HEK293 (cell line): ENCODE measurements at regions not wholly inside any gene's neighbourhood (a gene's known extent, or its start where the extent isn't known, plus 50 kb on each side); places are given as distances from the start of the nearest gene placed in this dataset.

Experiments used
- RBAK ChIP-seq: fragments of 450-650 bp; formaldehyde crosslinking; IDR thresholded peaks from 2 replicates; pipeline ENCODE4 v1.5.1; 2016; ENCODE audit warnings: missing biosample characterization, missing genetic modification characterization
- SP2 ChIP-seq: fragments of 450-650 bp; formaldehyde crosslinking; IDR thresholded peaks from 2 replicates; pipeline ENCODE4 v1.5.1; 2016; ENCODE audit warnings: missing biosample characterization, missing genetic modification characterization
- TCF7L2 ChIP-seq: IDR thresholded peaks from 2 replicates; pipeline ENCODE4 v1.6.1; 2011; ENCODE audit warnings: low read depth, mild to moderate bottlenecking, inconsistent platforms, low read length, moderate library complexity, borderline replicate concordance
- ZFHX2 ChIP-seq: fragments of 450-650 bp; formaldehyde crosslinking; conservative IDR thresholded peaks from 2 replicates; pipeline ENCODE4 v1.5.1; 2016; ENCODE audit warnings: missing biosample characterization, missing genetic modification characterization
- ZFP37 ChIP-seq: fragments of 450-650 bp; formaldehyde crosslinking; IDR thresholded peaks from 2 replicates; pipeline ENCODE4 v1.5.1; 2016; ENCODE audit warnings: missing biosample characterization, missing genetic modification characterization
- ZNF274 ChIP-seq, 2 experiments: fragments of 200-500 bp in 1 of 2; fragments of 450-650 bp in 1 of 2; sonication (Bioruptor generic) in 1 of 2; formaldehyde crosslinking in 1 of 2; IDR thresholded peaks; 2 replicates each; pipeline versions ENCODE4 v1.5.1 to v1.6.1; 2014 to 2016; ENCODE audit warnings: borderline replicate concordance in 1 of 2, inconsistent platforms in 1 of 2, low read length in 1 of 2, missing biosample characterization in 1 of 2, missing genetic modification characterization in 1 of 2
- ZNF350 ChIP-seq: fragments of 450-650 bp; formaldehyde crosslinking; IDR thresholded peaks from 2 replicates; pipeline ENCODE4 v1.5.0; 2017; ENCODE audit warnings: missing biosample characterization, mild to moderate bottlenecking, missing genetic modification characterization
- ZNF777 ChIP-seq: fragments of 450-650 bp; formaldehyde crosslinking; IDR thresholded peaks from 2 replicates; pipeline ENCODE4 v1.5.1; 2017; ENCODE audit warnings: missing biosample characterization, missing genetic modification characterization, borderline replicate concordance
- TF ChIP-seq, protein P1 (sequence below): IDR thresholded peaks from 2 replicates; pipeline ENCODE4 v1.6.1; 2011; ENCODE audit warnings: mild to moderate bottlenecking, low read depth, low read length, borderline replicate concordance
- TF ChIP-seq, protein P2 (sequence below): fragments of 450-650 bp; formaldehyde crosslinking; IDR thresholded peaks from 2 replicates; pipeline ENCODE4 v1.5.1; 2016; ENCODE audit warnings: missing biosample characterization, missing genetic modification characterization
- TF ChIP-seq, protein P3 (sequence below): fragments of 450-650 bp; formaldehyde crosslinking; conservative IDR thresholded peaks from 2 replicates; pipeline ENCODE4 v1.5.1; 2016; ENCODE audit warnings: low read depth, missing biosample characterization, missing genetic modification characterization
- TF ChIP-seq, protein P4 (sequence below): fragments of 450-650 bp; formaldehyde crosslinking; IDR thresholded peaks from 2 replicates; pipeline ENCODE4 v1.5.1; 2016; ENCODE audit warnings: missing biosample characterization, missing genetic modification characterization

DNA sequence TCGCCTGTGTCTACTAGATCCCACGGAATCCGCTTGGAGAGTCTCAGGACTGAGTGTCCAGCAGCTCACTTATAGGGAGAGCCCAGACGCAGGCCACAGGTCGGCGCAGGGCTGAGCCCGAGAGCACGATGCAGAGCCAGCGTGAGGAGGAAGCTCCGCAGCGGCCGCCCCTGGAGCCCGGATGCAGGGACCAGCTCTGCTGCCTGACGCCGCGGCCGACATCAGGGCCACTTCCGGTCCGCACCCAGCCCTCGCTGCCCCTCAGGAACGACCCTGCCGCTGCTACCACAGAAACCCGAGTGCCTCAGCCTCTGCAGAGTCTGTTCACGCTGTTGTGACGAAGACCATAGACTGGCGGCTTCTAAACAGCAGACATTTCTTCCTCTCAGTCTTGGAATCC is 275.8 kb upstream of the PPP2R2D start:
- TF ChIP-seq SP2 (tag by site-specific recombination) (no peak), RBAK (tag by site-specific recombination) (no peak), ZNF274 (IDR thresholded peaks at IDR 0.05; ENCODE audit: low read length) (no peak), ZNF274 (tag by site-specific recombination; IDR thresholded peaks at IDR 0.05; ENCODE audit: borderline replicate concordance) (no peak), ZNF350 (no peak), ZFP37 (tag by site-specific recombination) (no peak), ZNF777 (tag by site-specific recombination) (no peak), ZFHX2 (no peak), TCF7L2 (no peak)
- TF ChIP-seq, protein P1, sequence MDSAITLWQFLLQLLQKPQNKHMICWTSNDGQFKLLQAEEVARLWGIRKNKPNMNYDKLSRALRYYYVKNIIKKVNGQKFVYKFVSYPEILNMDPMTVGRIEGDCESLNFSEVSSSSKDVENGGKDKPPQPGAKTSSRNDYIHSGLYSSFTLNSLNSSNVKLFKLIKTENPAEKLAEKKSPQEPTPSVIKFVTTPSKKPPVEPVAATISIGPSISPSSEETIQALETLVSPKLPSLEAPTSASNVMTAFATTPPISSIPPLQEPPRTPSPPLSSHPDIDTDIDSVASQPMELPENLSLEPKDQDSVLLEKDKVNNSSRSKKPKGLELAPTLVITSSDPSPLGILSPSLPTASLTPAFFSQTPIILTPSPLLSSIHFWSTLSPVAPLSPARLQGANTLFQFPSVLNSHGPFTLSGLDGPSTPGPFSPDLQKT, result no peak
- TF ChIP-seq, protein P2, sequence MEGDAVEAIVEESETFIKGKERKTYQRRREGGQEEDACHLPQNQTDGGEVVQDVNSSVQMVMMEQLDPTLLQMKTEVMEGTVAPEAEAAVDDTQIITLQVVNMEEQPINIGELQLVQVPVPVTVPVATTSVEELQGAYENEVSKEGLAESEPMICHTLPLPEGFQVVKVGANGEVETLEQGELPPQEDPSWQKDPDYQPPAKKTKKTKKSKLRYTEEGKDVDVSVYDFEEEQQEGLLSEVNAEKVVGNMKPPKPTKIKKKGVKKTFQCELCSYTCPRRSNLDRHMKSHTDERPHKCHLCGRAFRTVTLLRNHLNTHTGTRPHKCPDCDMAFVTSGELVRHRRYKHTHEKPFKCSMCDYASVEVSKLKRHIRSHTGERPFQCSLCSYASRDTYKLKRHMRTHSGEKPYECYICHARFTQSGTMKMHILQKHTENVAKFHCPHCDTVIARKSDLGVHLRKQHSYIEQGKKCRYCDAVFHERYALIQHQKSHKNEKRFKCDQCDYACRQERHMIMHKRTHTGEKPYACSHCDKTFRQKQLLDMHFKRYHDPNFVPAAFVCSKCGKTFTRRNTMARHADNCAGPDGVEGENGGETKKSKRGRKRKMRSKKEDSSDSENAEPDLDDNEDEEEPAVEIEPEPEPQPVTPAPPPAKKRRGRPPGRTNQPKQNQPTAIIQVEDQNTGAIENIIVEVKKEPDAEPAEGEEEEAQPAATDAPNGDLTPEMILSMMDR, result no peak
- TF ChIP-seq, protein P3, sequence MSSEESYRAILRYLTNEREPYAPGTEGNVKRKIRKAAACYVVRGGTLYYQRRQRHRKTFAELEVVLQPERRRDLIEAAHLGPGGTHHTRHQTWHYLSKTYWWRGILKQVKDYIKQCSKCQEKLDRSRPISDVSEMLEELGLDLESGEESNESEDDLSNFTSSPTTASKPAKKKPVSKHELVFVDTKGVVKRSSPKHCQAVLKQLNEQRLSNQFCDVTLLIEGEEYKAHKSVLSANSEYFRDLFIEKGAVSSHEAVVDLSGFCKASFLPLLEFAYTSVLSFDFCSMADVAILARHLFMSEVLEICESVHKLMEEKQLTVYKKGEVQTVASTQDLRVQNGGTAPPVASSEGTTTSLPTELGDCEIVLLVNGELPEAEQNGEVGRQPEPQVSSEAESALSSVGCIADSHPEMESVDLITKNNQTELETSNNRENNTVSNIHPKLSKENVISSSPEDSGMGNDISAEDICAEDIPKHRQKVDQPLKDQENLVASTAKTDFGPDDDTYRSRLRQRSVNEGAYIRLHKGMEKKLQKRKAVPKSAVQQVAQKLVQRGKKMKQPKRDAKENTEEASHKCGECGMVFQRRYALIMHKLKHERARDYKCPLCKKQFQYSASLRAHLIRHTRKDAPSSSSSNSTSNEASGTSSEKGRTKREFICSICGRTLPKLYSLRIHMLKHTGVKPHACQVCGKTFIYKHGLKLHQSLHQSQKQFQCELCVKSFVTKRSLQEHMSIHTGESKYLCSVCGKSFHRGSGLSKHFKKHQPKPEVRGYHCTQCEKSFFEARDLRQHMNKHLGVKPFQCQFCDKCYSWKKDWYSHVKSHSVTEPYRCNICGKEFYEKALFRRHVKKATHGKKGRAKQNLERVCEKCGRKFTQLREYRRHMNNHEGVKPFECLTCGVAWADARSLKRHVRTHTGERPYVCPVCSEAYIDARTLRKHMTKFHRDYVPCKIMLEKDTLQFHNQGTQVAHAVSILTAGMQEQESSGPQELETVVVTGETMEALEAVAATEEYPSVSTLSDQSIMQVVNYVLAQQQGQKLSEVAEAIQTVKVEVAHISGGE (tag by site-specific recombination), result no peak
- TF ChIP-seq, protein P4, sequence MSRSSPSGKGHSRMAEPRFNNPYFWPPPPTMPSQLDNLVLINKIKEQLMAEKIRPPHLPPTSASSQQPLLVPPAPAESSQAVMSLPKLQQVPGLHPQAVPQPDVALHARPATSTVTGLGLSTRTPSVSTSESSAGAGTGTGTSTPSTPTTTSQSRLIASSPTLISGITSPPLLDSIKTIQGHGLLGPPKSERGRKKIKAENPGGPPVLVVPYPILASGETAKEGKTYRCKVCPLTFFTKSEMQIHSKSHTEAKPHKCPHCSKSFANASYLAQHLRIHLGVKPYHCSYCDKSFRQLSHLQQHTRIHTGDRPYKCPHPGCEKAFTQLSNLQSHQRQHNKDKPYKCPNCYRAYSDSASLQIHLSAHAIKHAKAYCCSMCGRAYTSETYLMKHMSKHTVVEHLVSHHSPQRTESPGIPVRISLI (tag by site-specific recombination), result no peak
